ENCODE measurements at regions not wholly inside any gene's neighbourhood (a gene's known extent, or its start where the extent isn't known, plus 50 kb on each side); places are given as distances from the start of the nearest gene placed in this dataset.

- TF ChIP-seq CTCF (IDR thresholded peaks at IDR 0.05) (no peak), POLR2A (IDR thresholded peaks at IDR 0.05) (no peak)
Measured at GRCh38 chr4:18291256-18291655, 269.7 kb upstream of the LCORL start.

All from testis (tissue), 2 donors.